HG03196 (cell line): ENCODE measurements at regions not wholly inside any gene's neighbourhood (a gene's known extent, or its start where the extent isn't known, plus 50 kb on each side); places are given as distances from the start of the nearest gene placed in this dataset.
"Not testable (repeated sequence)": the region's sequence is repeated elsewhere in the genome, so short reads cannot be mapped to it uniquely, and the experiment has no call there.

Experiments
- ATAC-seq: cut with Tn5 transposase; IDR thresholded peaks from one replicate; pipeline ENCODE4 v1.9.1; 2021; ENCODE audit not compliant: unreplicated experiment

DNA sequence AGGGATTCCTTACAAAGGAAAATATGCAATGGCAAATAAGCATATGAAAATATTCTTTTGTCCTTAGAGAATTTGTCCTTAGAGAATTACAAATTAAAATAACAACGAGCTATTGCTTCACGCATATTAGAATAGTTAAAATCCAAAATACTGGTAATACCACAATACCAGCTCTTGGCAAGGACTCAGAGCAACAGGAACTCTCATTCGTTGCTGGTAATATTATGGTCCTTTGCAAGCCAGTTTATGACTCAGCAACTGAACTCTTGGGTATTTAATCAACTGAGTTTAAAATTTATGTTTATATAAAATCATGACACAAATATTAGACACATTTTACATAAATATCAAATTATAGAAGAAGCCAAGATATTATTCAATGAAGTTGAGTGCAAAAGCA lies 1730.4 kb downstream of the SI start:
- no peak for ATAC-seq

GRCh38 chr3:163335429-163335828 lies 1742.9 kb downstream of the SI start:
- ATAC-seq: no peak

DNA sequence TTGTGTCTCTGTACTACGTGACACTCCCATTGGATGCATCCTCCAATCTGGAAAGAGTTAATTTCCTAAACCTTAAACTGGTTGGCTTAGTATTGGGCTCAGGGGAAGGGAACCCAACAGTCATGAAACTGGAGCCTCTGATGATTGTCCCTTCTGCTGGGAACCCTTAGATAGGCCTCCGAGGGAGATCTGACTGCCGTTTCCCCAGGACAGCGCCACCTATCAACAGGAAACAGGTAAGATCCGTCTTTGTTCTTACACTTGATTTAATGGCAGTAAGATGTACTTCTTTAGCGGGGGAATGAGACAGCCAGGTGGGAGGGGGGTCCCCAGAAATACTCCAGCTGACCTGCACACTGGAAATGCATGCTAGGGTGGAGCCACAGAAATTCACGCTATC lies 1749.6 kb downstream of the SI start:
- ATAC-seq: no peak

DNA sequence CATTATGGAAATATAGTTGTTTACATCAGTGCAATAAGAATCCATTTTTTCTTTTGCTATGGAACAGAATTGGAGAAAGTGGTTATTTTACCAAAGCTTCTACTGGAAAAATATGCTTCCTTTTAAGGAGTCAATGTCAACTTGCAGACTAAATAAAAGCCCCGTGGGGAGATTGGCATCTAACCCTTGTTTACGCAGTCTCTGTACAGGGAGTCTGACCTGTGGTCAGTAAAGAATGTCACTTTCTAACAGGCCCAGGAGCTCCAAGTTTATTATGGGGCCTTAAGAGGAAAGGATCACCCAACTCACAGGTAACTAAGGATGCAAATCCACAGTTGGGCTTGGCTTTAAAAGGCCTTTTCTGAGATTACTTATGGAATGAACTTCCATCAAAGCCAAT lies 1751.2 kb downstream of the SI start:
- ATAC-seq: no peak

DNA sequence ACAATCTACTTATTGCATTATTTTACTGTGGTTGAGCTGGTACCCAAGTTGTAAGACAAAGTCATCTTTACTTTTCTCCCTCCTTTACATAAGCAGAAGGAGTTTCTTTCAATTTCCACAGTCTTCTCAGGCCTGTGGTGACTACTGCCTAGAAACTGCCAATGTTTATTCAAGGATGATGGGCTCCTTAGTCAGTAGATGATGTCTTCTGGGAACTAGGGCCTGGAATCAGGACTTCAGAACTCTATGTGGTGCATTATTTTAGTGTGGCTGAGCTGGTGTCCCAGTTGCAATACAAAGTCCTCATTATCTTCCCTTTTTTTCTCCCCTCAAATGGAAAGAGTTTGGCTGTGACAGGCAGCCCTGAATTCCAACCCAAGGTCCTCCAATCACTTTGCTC lies 1762.5 kb downstream of the SI start:
- no peak for ATAC-seq

DNA sequence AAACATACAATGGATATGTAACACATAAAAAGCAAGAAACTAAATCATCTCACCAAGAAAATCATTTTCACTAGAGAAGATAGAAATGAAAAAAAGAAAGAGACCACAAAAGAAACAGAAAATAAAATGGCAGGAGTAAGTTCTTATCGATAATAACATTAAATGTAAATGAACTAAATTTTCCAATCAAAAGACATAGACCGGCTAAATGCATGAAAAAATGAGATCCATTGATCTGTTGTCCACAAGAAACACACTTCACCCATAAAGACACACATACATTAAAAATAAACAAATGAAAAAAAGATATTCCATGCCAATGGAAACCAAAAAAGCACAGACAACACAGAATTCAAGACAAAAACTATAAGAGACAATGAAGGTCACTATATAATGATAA lies 1771.9 kb downstream of the SI start:
- no peak for ATAC-seq

DNA sequence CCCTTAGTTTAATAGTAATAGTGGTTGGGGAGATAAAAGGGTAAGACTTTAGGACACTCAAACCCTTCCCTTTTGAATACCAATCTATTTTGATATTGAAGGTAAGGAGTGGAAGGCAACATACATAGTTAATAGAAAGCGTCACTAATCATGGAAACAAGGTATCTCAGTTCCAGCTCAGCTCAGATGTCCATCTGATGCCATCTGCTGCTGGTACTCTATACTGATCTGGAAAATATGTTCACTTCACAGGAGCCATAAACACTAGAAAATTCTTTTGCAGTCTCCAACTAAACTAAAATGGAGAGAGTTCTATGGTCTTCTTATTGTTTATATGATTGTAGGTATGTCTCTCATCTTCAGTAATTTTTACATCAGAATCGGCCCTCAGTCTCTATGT lies 1777.1 kb downstream of the OTOL1 start:
- ATAC-seq: no peak

- ATAC-seq: no peak
Observed at GRCh38 chr3:163266731-163267130, 1770.1 kb downstream of the OTOL1 start.

GRCh38 chr3:163261618-163262017 lies 1765.0 kb downstream of the OTOL1 start:
- ATAC-seq: no peak

- ATAC-seq: no peak
Observed at GRCh38 chr3:163261056-163261455, 1764.4 kb downstream of the OTOL1 start.

- no peak for ATAC-seq
Observed at GRCh38 chr3:163218336-163218735, 1721.7 kb downstream of the OTOL1 start.

GRCh38 chr3:163213838-163214237 lies 1717.2 kb downstream of the OTOL1 start:
- ATAC-seq: no peak

DNA sequence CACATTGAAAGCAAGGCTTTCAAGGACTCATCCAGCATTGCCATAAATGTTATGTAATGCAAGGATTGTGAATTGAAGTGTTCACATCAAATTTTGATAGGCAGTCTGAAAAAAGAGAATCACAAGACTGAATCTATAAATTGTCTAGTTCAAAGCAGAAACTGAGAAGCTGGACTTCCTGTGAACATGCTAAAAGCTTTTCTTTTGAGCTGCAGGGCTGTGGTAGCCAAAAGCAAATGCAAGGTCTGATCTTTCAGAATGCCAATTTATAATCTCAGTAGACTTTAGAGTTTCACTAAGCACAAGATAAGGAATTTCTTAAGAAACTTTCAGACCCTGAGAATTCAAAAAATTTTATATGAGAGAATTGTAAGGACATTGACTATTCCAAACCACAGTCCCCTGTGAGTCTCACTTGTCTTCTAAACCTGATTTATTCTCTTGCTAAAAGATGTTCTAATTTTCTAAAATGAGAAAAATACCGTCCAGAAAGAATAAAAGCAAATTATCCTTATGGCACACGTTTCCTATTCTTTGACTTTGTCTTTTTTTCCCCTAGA lies 1700.3 kb downstream of the OTOL1 start:
- ATAC-seq: no peak

DNA sequence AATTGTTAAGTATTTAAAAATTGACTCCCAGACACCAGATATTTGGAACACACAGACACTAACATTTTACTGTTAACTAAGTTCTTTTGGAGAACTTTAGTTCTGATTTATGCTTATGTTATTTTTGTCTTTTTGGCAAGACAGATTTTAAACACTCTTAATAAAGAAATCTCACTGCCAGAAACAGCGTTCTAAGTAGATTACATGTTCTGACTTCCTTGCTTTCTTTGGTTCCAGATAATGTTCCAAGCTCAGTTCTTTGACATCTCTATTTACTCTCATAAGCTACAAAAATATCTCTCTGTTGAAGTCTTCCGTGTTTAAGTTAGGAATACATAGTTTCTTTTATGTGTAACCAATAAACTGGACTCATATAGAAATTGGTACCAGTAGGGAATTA lies 1699.6 kb downstream of the OTOL1 start:
- no peak for ATAC-seq

DNA sequence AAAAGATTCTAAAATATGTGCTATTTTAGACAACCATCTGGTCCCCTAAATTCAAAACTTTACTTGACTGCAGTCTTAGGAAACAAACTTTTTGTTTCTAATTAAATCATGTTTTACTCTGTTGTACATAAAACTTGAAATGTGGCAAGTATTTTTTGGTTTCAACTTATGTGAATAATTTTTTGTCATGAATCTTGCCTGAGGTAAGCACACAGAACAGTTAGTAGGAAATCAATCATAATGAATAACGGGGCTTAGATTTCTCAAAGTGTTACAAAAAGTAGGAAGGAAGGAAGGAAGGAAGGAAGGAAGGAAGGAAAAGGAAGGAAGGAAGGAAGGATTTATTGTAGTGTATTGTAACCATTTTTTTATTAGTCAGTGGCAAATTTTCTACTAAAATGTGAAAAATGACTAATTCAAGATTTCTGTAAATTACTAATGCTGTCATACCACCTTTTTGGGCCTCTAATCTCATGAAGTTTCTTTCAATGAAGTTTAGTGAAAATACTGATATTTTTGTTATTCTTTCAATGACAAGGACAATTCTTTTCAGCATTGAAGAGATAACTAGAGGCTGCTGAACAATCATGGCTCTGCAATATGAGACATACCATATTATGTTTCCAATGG lies 1689.2 kb downstream of the OTOL1 start:
- ATAC-seq: no peak

GRCh38 chr3:163175970-163176369 lies 1679.4 kb downstream of the OTOL1 start:
- no peak for ATAC-seq

- ATAC-seq: not testable (repeated sequence)
Observed at GRCh38 chr3:163172513-163172912, 1675.9 kb downstream of the OTOL1 start.

- no peak for ATAC-seq
Observed at GRCh38 chr3:163166197-163166596, 1669.6 kb downstream of the OTOL1 start.

DNA sequence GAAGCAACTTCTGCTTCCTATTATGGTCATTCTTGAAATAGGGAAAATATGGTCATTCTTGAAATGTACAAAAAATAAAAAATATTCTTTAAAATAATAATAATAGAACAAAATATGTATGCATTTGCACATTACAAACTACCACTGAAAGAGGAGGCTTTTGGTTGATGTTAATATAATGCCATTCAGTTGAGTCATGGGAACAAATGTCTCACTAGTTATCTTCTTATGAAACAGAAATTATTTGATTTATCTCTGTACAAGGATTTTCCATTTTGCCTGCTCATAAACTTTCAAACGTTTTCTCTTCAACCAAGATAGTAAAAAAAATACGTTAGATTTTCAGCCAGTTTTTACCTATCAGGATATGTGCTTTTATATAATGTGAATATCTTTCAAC lies 1662.7 kb downstream of the OTOL1 start:
- ATAC-seq: no peak

GRCh38 chr3:163139600-163139999 lies 1643.0 kb downstream of the OTOL1 start:
- ATAC-seq: no peak

GRCh38 chr3:163138258-163138657 lies 1641.7 kb downstream of the OTOL1 start:
- ATAC-seq: no peak

DNA sequence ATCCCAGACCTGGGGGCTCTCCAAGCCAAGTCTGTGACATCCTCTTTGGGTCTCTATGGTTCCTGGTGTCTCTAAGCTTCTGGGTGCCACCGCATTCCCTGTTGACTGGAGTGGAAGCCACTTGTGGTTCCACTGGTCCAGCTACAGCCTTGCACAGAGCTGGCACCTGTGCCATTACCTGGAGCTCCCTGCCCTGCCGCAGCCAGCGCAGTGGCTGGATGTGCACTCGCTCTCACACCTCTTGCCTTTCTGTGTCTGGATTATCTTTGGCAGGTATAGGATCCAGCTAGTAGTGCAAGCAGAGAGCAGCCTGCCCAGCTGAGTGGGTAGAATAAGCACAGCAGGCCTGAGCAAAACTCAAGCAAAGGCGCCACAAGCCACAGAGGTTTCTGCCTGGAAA lies 1635.5 kb downstream of the OTOL1 start:
- no peak for ATAC-seq

DNA sequence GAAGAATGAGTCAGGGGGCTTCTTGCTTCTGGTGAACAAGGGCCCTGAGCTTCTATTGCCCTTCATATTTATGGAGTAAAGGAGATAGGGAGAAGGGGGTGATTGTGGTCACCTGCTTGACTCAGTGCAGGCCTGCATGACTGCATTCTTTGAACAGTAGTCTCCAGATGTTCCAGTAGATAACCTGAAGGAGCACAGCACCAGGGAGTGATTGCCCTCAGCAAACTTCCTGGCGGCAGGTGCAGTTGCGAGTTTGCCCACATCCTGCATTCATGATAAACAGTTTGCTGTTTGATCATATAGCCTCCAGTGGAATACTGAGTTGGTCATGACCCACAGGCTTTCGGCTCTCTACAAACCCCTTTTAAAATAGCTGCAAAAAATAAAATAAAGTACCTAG lies 1632.7 kb downstream of the OTOL1 start:
- no peak for ATAC-seq
